ENCODE measurements at regions not wholly inside any gene's neighbourhood (a gene's known extent, or its start where the extent isn't known, plus 50 kb on each side); places are given as distances from the start of the nearest gene placed in this dataset.

DNA sequence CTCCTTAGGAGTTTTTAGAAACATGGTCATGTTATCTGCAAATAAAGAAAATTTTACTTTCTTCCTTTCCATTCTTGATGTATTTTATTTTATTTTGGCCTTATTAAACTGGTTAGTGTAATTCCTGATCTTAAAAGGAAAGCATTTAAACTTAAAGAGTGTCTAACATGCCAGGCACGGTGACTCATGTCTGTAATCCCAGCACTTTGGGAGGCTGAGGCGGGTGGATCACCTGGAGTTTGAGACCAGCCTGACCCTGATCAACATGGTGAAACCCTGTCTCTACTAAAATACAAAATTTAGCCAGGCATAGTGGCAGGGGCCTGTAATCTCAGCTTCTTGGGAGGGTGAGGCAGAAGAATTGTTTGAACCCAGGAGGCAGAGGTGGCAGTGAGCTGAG lies 281.3 kb downstream of the PTTG2 start:
- no peak for ATAC-seq

DNA sequence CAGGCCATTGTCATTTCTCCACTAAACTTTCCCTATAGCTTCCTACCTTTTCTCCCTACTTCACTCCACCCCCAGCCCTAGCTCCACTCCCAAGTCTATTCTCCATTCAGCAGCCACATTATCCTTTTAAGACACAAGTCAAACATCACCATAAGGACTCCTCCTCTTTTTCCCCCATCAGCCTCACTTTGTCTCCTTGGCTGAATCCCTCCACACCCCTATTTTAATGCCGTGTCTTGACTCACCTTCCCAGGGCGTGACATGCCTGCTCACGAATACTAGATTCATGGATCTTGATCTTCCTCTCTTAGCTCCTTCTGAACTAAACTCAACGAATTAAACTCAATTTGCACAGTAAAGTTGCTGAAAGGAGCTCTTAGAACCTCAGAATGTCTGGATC lies 281.9 kb downstream of the PTTG2 start:
- Histone ChIP-seq H3K4me1 (peaks cover 5% of the 10 kb centered on the region), H3K4me3 (no peak overlapping the region), H3K36me3 (no peaks in the 10 kb centered on the region), H3K27me3 (ENCODE audit: low read depth) (no peaks in the 10 kb centered on the region), H3K9me3 (no peaks in the 10 kb centered on the region), H3K27ac (no peak overlapping the region)
- TF ChIP-seq, protein P1, sequence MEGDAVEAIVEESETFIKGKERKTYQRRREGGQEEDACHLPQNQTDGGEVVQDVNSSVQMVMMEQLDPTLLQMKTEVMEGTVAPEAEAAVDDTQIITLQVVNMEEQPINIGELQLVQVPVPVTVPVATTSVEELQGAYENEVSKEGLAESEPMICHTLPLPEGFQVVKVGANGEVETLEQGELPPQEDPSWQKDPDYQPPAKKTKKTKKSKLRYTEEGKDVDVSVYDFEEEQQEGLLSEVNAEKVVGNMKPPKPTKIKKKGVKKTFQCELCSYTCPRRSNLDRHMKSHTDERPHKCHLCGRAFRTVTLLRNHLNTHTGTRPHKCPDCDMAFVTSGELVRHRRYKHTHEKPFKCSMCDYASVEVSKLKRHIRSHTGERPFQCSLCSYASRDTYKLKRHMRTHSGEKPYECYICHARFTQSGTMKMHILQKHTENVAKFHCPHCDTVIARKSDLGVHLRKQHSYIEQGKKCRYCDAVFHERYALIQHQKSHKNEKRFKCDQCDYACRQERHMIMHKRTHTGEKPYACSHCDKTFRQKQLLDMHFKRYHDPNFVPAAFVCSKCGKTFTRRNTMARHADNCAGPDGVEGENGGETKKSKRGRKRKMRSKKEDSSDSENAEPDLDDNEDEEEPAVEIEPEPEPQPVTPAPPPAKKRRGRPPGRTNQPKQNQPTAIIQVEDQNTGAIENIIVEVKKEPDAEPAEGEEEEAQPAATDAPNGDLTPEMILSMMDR (IDR thresholded peaks at IDR 0.05): no peak
- intact Hi-C loops (cut with DNase I): no loop called here
- no peak for DNase-seq
- ATAC-seq: no peak

More for the DNA sequence above, 281.3 kb downstream of the PTTG2 start:
- no peaks in the 10 kb centered on the region for H3K9me3 ChIP-seq
- no peaks in the 10 kb centered on the region for H3K36me3 ChIP-seq
- DNase-seq: no peak
- TF ChIP-seq, protein P1 (IDR thresholded peaks at IDR 0.05): no peak
- H3K27me3 ChIP-seq (ENCODE audit: low read depth): no peaks in the 10 kb centered on the region
- intact Hi-C loops (cut with DNase I): no loop called here
- no peak overlapping the region for H3K4me3 ChIP-seq
- H3K27ac ChIP-seq: no peak overlapping the region
- H3K4me1 ChIP-seq: peaks cover 5% of the 10 kb centered on the region

DNA sequence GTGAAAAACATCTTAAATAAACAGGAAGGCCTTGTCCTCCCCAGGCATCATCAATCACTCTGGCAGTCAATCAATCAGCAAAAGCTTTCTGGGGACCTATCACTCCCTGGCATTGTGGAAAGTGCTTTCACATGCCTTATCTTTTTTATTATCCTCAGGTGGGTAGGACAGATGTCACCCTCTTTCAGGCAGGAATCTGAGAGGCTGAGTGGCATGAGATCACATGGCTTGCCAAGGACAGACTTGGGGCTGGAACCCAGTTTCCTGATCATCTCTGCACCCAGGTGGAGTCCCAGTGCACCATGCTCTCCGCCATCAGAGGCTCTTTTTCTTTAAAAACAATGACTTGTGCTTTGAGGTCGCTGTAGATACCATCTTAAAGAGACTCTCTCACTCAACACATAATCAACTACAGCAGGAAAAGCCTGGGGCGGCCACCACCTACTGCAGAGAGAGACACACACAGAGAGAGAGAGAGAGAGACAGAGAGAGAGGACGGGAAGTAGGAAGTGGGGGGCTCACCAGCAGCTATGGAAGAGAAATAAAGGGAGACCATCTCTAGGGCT lies 282.7 kb downstream of the PTTG2 start:
- intact Hi-C loops (cut with DNase I): no loop called here
- Histone ChIP-seq H3K4me3 (no peak overlapping the region), H3K27me3 (ENCODE audit: low read depth) (no peaks in the 10 kb centered on the region), H3K9me3 (no peaks in the 10 kb centered on the region), H3K36me3 (no peaks in the 10 kb centered on the region), H3K27ac (no peak overlapping the region), H3K4me1 (peaks cover 5% of the 10 kb centered on the region)
- DNase-seq: no peak
- TF ChIP-seq, protein P1 (IDR thresholded peaks at IDR 0.05): no peak
- ATAC-seq: peak in 1 of 2 donors; percentile 9

DNA sequence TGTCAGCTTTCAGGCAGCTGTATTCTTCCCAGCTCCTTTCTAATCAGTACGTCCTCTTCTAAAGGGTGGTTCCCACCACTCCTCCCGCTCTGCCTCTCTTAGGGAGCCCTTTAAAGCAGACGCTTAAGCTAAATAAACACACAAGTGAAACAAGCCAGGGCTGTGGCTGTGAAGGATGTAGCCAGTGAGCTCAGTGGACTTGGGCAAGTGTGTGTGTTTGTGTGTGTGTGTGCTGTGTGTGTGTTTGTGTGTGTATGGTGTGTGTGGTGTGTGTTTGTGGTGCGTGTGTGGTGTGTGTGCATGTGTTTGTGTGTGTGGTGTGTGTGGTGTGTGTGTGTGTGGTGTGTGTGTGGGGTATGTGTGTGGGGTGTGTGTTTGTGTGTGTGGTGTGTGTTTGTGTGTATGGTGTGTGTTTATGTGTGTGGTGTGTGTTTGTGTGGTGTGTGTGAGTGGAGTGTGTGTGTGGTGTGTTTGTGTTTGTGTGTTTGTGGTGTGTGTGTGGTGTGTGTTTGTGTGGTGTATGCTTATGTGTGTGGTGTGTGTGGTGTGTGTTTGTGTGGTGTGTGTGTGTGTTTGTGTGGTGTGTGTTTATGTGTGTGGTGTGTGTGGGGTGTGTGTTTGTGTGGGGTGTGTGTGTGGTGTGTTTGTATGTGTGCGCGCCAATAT lies 283.3 kb downstream of the PTTG2 start:
- DNase-seq: no peak
- intact Hi-C loops (cut with DNase I): no loop called here
- no peaks in the 10 kb centered on the region for H3K27me3 ChIP-seq (ENCODE audit: low read depth)
- no peaks in the 10 kb centered on the region for H3K9me3 ChIP-seq
- no peak overlapping the region for H3K4me3 ChIP-seq
- TF ChIP-seq, protein P1 (IDR thresholded peaks at IDR 0.05): no peak
- H3K36me3 ChIP-seq: no peaks in the 10 kb centered on the region
- peak; percentile 60 to 79 for ATAC-seq
- no peak overlapping the region for H3K27ac ChIP-seq
- H3K4me1 ChIP-seq: peaks cover 5% of the 10 kb centered on the region

DNA sequence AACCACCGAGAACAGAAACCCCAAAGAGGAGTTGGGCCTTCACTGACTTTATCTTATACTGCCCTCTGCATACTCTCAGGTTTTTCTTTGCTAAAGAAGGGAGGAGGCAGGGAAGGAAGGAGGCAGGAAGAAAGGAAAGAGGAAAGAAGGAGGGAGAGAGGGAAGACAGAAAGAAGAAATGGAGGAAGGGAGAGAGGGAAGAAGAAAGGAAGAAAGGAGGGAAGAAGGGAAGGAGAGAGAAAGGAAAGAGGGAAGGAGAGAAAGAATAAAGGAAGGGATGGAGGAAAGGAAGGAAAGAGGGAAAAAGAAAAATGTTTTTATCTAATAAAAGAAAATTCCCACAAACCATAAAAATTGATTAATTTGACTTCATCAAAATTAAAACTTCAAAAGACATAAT lies 294.6 kb downstream of the PTTG2 start:
- intact Hi-C loops (cut with DNase I): no loop called here
- ATAC-seq (no peak), DNase-seq (no peak)
- TF ChIP-seq, protein P1 (IDR thresholded peaks at IDR 0.05): no peak
- H3K4me1 ChIP-seq: no peaks in the 10 kb centered on the region
- peaks cover 10% of the 10 kb centered on the region for H3K9me3 ChIP-seq
- no peak overlapping the region for H3K4me3 ChIP-seq
- no peaks in the 10 kb centered on the region for H3K27me3 ChIP-seq (ENCODE audit: low read depth)
- no peaks in the 10 kb centered on the region for H3K36me3 ChIP-seq
- no peak overlapping the region for H3K27ac ChIP-seq

Measured in lower lobe of right lung (tissue), 2 donors.